ENCODE measurements at regions not wholly inside any gene's neighbourhood (a gene's known extent, or its start where the extent isn't known, plus 50 kb on each side); places are given as distances from the start of the nearest gene placed in this dataset.

DNA sequence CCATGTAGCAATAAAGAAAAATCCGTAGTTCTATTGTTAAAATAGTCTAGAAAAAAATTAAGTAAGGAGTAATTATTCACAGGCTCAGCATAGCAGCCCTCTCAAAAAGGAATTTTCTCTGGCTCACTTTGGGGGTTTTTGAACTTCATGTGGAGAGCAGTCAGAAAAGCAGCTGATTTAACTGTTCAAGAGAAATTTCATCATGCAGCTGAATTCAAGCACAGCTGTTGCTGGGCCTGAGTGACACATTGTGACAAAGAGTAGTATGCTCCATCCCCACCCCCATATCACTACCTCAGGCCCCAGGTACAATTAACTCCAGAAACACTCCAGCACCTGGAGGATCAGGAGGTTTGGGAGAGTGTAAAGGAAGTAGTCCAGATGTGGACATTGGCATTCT, 272.1 kb downstream of the FAM76B start:
- no peaks in the 10 kb centered on the region for H3K36me3 Mint-ChIP-seq
- H3K9me3 Mint-ChIP-seq = no peaks in the 10 kb centered on the region
- peaks cover 8% of the 10 kb centered on the region for H3K27me3 Mint-ChIP-seq
- H3K4me1 Mint-ChIP-seq = no peaks in the 10 kb centered on the region
- no peak overlapping the region for H3K4me3 Mint-ChIP-seq
- DNase-seq = no peak
- H3K27ac Mint-ChIP-seq = no peak overlapping the region

DNA sequence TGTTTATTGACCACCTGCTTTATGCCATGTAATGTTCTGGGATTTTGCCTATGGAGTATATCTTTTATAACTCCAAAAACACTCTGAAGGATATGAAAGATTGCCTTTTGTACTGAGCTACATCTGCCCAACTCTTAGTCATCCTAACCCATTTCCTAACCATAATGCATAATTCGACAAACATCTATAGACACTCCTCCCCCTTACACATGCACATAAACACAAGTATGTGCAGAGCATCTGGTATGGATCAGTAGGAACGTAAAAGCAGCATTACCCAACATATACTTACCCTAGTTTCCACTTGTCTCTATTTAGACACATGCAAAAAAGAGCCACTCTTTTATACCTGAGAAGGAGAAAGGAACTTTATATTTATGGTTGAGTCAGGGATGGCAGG, 272.8 kb downstream of the FAM76B start:
- peaks cover 9% of the 10 kb centered on the region for H3K27me3 Mint-ChIP-seq
- no peaks in the 10 kb centered on the region for H3K36me3 Mint-ChIP-seq
- no peaks in the 10 kb centered on the region for H3K9me3 Mint-ChIP-seq
- H3K4me1 Mint-ChIP-seq = no peaks in the 10 kb centered on the region
- DNase-seq = no peak
- H3K4me3 Mint-ChIP-seq = no peak overlapping the region
- H3K27ac Mint-ChIP-seq = no peak overlapping the region

DNA sequence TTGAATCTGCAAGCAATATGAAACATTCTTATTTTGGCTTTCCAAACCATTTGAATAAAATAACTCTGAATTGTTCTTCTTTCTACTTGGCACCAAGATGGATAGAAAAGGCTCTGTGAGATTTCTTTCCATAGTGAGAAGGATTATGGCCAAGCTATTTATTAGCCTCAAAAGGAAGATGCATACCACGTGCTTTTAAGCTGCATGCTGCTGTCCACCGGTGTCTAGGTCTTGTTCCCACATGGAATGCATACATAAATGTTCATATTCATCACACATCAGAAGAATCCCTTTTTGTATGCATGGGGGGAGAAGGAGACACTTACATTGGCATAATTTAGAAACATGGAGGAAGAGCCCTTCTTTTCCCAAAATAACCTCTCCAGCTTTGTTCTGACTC, 273.4 kb downstream of the FAM76B start:
- Mint-ChIP-seq H3K4me1 (no peaks in the 10 kb centered on the region), H3K27ac (no peak overlapping the region), H3K4me3 (no peak overlapping the region), H3K27me3 (peaks cover 9% of the 10 kb centered on the region), H3K36me3 (no peaks in the 10 kb centered on the region), H3K9me3 (no peaks in the 10 kb centered on the region)
- DNase-seq = no peak

DNA sequence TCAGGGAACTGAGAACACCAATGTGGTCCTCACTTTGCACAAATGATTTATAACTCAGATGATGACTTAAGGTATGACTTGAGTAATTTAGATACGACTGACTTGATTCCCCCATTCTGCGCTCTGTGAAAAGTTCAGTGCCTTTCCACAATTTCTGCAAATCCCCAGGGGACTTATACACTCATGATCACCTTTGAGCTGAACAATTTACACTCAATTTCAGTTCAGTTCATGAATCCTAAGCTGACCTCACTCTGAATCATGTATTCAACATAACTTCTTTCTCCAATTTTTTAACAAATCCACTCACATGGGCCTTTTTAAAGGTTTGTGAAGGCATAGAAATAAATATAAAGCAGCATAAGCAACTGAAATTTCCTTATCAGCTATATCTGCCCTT, 274.2 kb downstream of the FAM76B start:
- no peaks in the 10 kb centered on the region for H3K4me1 Mint-ChIP-seq
- peaks cover 9% of the 10 kb centered on the region for H3K27me3 Mint-ChIP-seq
- no peak overlapping the region for H3K4me3 Mint-ChIP-seq
- H3K27ac Mint-ChIP-seq = no peak overlapping the region
- DNase-seq = no peak
- no peaks in the 10 kb centered on the region for H3K36me3 Mint-ChIP-seq
- no peaks in the 10 kb centered on the region for H3K9me3 Mint-ChIP-seq

DNA sequence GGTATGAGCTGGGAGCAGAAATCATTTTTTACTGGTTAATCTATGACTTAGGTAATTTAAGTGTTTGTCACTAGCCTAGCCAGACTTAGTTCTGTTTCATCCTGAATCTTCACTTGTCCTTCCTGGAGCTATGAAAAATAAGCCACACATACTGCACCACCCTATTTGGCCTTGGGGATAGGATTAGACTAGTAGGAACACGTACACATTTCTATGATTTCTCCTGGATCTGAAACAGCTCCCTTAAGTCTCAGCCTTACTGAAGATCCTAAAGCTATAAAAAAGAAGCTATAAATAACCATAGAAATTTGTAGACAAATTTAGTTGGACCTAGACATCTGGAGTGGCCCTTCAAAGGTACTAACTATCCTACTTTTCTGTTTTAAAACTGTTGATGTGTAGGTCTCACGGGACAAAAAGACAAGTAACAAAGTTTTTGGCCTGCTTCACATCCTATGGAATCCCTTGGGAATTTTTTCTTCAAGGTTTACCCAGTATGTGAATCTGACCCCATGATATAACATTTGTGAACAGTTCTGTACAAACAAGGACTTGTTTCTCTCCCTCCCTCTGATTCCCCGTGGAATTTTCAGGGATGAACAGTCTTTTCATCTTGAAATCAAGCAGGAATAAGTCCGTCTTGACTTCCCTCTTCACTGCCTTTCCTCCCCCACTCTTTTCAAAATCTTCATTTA, 275.0 kb downstream of the FAM76B start:
- no peaks in the 10 kb centered on the region for H3K9me3 Mint-ChIP-seq
- H3K27me3 Mint-ChIP-seq = peaks cover 9% of the 10 kb centered on the region
- DNase-seq = no peak
- no peaks in the 10 kb centered on the region for H3K36me3 Mint-ChIP-seq
- H3K4me1 Mint-ChIP-seq = no peaks in the 10 kb centered on the region
- H3K27ac Mint-ChIP-seq = no peak overlapping the region
- no peak overlapping the region for H3K4me3 Mint-ChIP-seq

DNA sequence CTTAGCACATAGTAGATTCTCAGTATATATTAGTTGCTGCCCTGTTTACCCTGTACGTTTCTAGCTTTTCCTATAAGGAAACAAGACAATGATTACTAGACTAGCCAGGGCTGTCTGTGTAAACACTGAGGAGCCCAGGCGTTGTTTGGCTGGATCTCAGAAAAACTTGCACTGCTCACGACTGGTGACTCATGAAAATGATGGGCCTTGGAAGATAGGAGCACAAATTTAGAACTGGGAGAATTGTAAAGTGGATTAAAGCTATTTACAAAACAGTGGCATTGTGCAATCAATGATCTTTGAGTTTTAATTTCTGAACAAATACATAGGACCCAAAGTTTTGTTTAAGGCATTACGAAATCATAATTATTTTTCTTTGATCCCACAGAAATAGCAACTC, 276.9 kb downstream of the FAM76B start:
- Mint-ChIP-seq H3K36me3 (no peaks in the 10 kb centered on the region), H3K27ac (no peak overlapping the region), H3K9me3 (no peaks in the 10 kb centered on the region), H3K27me3 (peaks cover 9% of the 10 kb centered on the region), H3K4me1 (peaks cover 1% of the 10 kb centered on the region), H3K4me3 (no peak overlapping the region)
- no peak for DNase-seq

DNA sequence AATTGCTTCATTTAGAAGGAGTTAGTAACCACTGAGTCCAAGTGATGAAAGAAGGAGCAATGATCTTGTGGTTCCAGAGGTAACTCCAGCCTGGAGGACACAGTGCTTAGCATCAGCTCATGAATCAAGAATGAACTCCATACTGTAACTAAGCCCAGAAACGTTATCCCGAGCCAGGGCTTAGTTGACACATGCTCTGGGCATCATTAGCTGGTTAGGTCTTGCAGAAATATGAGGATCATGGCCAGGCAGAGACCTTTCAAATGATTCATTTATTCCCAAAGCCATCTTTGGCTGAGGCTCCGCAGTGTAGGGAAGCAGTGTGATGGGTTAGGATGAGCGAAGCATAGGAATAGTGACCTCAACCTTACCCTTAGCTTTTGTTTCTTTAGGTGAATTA, 277.4 kb downstream of the FAM76B start:
- Mint-ChIP-seq H3K36me3 (no peaks in the 10 kb centered on the region), H3K27ac (no peak overlapping the region), H3K27me3 (peaks cover 9% of the 10 kb centered on the region), H3K4me3 (no peak overlapping the region), H3K9me3 (no peaks in the 10 kb centered on the region), H3K4me1 (peaks cover 1% of the 10 kb centered on the region)
- no peak for DNase-seq

DNA sequence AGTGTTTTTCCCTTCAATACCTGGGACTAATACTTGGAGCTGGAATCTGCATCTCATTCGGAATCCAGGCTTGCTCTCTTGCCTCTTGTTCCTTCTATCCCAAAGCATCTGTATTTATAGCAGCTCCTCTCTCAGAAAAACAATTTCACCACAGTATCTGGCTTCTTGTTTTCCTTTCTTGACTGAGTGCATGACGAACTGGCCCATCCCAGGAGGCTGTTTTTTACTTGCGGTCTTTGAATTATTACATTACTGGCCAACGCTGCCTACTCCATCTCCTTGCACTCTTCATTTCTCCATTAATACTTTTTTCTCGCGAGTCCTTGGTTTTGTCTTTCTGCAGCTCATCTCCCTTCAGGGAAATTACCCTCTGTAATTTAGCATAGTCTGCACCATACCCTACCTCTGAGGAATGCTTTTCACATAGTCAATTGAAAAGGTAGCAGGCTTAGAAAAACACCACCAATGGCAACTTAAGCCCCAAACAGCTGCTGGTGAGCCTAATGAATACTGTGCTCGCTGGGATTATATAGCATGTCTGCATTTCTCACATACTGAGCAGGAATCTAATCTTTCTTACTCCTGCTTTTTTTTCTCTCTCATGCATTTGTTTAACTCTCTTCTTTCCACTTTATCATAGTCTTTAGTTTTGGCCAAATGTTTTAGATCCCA, 277.4 kb upstream of the SESN3 start:
- Mint-ChIP-seq H3K27ac (no peak overlapping the region), H3K4me1 (peaks cover 10% of the 10 kb centered on the region), H3K36me3 (no peaks in the 10 kb centered on the region), H3K27me3 (peaks cover 18% of the 10 kb centered on the region), H3K4me3 (no peak overlapping the region), H3K9me3 (no peaks in the 10 kb centered on the region)
- DNase-seq = no peak

DNA sequence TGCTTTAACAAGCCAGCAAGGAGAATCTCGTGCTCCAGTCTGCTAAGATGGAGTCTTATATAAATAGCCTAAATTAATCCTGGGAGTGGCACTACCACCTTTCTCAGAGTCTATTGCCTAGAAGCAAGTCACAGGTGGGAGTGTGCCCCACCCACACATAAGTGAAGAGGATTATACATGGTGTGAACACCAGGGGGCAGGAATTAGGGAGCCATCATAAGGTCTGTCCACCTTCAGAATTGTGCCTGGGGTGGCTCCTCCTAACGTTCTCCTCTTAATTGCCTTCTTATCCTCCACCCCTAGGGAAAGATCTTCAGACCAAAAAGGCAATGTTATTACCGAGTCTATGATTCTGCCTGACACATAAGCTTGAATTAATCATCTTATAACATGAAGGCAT, 276.8 kb upstream of the SESN3 start:
- DNase-seq = no peak
- no peak overlapping the region for H3K27ac Mint-ChIP-seq
- no peaks in the 10 kb centered on the region for H3K9me3 Mint-ChIP-seq
- H3K4me3 Mint-ChIP-seq = no peak overlapping the region
- H3K36me3 Mint-ChIP-seq = no peaks in the 10 kb centered on the region
- peaks cover 17% of the 10 kb centered on the region for H3K27me3 Mint-ChIP-seq
- H3K4me1 Mint-ChIP-seq = peaks cover 10% of the 10 kb centered on the region

DNA sequence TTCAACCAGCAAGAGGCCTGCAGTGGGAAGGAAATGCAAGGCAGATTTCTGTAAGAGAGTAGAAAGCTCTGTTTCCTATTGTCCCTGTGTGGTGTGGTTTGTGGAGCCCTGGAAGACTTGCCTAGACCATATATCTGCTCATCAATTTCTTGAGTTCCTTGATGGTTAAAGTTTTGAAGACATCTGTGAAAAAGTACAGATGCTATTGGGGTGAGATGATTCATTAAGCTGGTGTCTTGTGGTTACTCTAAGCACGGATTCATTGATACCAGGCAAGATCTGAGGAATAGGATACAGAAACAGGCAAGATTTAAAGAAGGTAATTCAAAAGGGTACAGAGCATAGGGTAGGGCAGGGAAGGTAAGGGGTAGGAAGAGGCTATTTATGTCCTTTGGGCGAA, 275.8 kb upstream of the SESN3 start:
- H3K36me3 Mint-ChIP-seq = no peaks in the 10 kb centered on the region
- no peaks in the 10 kb centered on the region for H3K9me3 Mint-ChIP-seq
- no peak overlapping the region for H3K4me3 Mint-ChIP-seq
- peaks cover 13% of the 10 kb centered on the region for H3K27me3 Mint-ChIP-seq
- no peak for DNase-seq
- H3K4me1 Mint-ChIP-seq = peaks cover 10% of the 10 kb centered on the region
- no peak overlapping the region for H3K27ac Mint-ChIP-seq

DNA sequence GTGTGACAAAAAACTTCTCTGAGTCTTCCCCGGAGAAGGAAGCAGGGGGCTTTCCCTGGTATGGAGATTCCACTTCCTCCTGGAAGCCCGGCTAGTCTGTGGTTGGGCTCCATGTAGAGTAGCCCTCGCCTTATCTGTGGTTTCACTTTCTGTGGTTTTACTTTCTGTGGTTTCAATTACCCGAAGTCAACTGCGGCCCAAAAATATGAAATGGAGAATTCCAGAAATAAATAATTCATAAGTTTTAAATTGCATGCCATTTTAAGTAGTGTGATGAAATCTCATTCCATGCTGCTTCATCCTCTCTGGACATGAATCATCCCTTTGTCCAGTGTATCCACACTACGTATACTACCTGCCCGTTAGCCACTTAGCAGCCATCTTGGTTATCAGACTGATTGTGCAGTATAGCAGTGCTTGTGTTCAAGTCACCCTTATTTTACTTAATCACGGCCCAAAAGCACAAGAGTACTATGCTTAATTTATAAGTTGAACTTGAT, 275.0 kb upstream of the SESN3 start:
- peaks cover 10% of the 10 kb centered on the region for H3K4me1 Mint-ChIP-seq

DNA sequence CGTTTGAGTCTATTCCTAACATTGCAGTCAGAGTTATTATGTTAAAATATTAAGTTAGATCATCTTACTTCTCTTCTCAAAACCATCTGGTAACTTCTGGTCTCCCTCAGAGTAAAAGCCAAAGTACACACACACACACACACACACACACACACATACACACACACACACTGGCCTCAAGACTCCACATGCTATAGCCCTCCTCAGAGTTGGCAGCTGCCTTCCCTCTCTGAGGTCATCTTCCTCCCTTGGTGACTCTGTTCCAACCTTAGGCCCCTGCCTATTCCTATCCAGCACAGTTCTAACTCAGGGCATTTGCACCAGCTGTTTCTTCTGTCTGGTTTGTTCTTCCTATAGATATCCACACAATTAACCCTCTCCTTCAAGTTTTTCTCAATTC, 272.0 kb upstream of the SESN3 start:
- H3K27me3 Mint-ChIP-seq = peaks cover 13% of the 10 kb centered on the region

More for the DNA sequence above, 275.0 kb upstream of the SESN3 start:
- DNase-seq = no peak
- H3K4me3 Mint-ChIP-seq = no peak overlapping the region
- no peak overlapping the region for H3K27ac Mint-ChIP-seq
- H3K27me3 Mint-ChIP-seq = peaks cover 13% of the 10 kb centered on the region
- no peaks in the 10 kb centered on the region for H3K9me3 Mint-ChIP-seq
- H3K36me3 Mint-ChIP-seq = no peaks in the 10 kb centered on the region

DNA sequence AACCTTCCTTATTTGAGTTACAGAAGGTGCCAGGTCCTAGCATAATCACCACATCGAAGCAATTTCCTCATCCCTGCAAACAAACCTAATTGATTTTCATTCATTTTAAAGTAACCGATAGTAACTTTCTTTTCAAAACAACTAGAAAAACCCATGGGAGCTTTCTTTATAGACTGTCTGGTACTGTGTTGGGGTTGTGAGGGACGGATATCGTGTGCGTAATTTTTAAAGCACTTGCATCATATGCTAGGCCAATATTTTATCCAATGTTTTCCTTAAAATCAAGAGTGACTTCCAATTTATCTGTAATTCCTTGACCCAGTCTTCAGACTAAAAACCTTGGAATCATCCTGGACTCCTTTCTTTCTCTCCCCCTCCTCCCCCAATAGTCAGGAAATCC, 271.5 kb upstream of the SESN3 start:
- no peaks in the 10 kb centered on the region for H3K9me3 Mint-ChIP-seq
- no peaks in the 10 kb centered on the region for H3K36me3 Mint-ChIP-seq
- peaks cover 13% of the 10 kb centered on the region for H3K27me3 Mint-ChIP-seq

More for the DNA sequence above, 272.0 kb upstream of the SESN3 start:
- H3K9me3 Mint-ChIP-seq = no peaks in the 10 kb centered on the region
- H3K27ac Mint-ChIP-seq = no peak overlapping the region
- no peak overlapping the region for H3K4me3 Mint-ChIP-seq
- H3K36me3 Mint-ChIP-seq = no peaks in the 10 kb centered on the region
- no peak for DNase-seq
- H3K4me1 Mint-ChIP-seq = peaks cover 12% of the 10 kb centered on the region

DNA sequence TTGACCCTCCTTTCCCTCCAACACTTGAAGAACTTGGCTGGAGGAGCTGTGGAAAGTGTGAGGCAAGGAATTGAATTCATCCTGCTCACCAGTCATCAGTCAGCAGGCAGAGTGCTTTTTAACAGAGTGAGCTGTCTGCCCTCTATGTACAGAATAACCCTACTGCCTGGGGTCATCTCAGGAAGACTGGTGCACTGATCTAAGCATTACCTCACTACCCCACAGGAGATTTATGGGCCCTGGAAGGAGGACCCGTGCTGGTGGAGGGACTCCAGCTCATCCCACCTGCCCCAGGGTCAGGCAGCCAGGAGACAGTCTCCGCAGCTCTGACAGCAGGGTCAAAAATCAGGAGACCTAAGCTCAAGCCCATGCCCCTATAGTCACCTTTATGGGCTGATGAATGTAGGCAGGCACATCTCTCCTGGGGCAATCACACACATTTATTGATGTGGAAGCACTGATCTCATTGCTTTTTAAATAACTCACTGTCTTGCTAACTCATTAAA, 270.8 kb upstream of the SESN3 start:
- DNase-seq = no peak
- no peaks in the 10 kb centered on the region for H3K9me3 Mint-ChIP-seq
- H3K27me3 Mint-ChIP-seq = peaks cover 13% of the 10 kb centered on the region
- H3K4me3 Mint-ChIP-seq = no peak overlapping the region
- H3K4me1 Mint-ChIP-seq = peaks cover 8% of the 10 kb centered on the region
- H3K36me3 Mint-ChIP-seq = no peaks in the 10 kb centered on the region
- H3K27ac Mint-ChIP-seq = no peak overlapping the region

More for the DNA sequence above, 271.5 kb upstream of the SESN3 start:
- Mint-ChIP-seq H3K4me3 (no peak overlapping the region), H3K4me1 (peaks cover 11% of the 10 kb centered on the region), H3K27ac (no peak overlapping the region)
- no peak for DNase-seq

DNA sequence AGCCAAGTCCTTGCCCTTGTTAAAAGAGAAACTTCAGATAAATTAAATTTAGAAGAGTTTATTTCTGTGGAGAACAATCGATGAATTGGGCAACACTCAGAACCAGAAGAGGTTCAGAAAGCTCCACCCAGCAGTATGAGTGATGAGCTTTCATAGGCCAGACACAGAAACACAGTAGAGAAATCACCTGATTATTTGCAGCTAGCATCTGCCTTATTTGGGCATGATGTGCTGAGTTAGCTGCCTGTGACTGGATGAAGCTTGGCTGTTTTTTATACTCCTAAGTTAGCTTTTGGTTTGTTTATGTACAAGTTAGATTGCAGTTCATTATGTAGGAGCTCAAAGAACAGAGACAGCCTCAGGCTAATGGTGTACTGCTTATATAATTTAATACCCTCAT, 269.5 kb upstream of the SESN3 start:
- Mint-ChIP-seq H3K4me1 (peaks cover 3% of the 10 kb centered on the region), H3K9me3 (peaks cover 2% of the 10 kb centered on the region), H3K27ac (no peak overlapping the region), H3K36me3 (no peaks in the 10 kb centered on the region), H3K4me3 (no peak overlapping the region), H3K27me3 (peaks cover 14% of the 10 kb centered on the region)
- DNase-seq = no peak

Measured in activated naive CD8-positive, alpha-beta T cell treated with anti-CD3 and anti-CD28 coated beads for 36 hours (primary cell).